KG1 (cell line): ENCODE measurements at regions not wholly inside any gene's neighbourhood (a gene's known extent, or its start where the extent isn't known, plus 50 kb on each side); places are given as distances from the start of the nearest gene placed in this dataset.
"Not testable (repeated sequence)": the region's sequence is repeated elsewhere in the genome, so short reads cannot be mapped to it uniquely, and the experiment has no call there.

Experiments
- DNase-seq: peaks from one replicate; lab custom pipeline; 2025; lab: John Stamatoyannopoulos, UW

DNA sequence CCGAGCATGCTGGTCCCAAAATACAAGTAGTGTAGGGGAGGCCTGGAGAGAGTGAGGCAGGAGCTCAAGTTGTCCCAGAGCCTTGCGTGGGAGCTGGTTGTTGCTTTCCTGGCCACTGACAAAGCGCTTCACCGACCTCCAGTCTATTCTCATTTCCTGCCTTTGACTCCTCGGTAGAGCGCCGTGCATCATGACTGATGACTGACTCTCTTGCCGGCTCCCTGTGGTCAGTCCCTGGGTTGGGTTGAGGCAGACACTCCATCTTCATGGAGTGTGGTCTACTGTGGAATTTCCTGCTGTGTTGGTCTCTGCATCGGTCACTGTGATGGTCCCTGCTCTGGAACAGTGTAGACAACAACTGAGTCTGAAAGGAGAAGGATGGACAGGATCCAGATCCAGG lies 175.1 kb upstream of the S1PR3 start:
- no peak for DNase-seq

DNA sequence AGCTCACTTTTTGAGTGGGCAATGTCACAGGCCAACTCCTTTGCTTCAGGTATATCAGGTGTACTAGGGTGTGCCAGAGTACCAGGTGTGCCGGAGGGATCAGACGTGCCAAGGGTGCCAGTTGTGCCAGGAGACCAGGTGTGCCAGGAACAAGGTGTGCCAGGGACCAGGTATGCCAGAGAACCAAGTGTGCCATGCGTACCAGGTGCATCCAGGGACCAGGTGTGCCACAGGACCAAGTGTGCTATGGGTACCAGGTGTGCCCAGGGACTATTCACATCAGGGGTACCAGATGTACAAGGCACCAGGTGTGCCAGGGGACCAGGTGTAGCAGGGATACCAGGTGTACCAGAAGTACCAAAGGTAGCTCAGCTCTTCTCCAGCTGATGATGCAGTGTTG lies 174.7 kb upstream of the S1PR3 start:
- DNase-seq: no peak

DNA sequence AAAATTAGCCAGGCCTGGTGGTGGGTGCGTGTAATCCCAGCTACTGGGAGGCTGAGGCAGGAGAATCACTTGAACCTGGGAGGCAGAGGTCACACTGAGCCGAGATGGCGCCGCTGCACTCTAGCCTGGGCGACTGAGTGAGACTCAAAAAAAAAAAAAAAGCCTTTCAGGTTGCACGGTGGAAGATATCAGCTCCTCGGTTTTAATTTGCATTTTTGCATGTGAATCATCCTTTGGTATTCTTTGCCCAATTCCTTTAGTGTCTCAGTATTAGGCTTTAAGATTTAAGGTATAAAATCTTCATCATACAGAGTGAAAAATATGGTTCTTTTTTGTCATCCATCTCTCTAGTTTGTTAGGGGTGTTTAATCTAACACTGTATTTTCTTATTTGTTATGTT lies 173.6 kb upstream of the S1PR3 start:
- DNase-seq: no peak

DNA sequence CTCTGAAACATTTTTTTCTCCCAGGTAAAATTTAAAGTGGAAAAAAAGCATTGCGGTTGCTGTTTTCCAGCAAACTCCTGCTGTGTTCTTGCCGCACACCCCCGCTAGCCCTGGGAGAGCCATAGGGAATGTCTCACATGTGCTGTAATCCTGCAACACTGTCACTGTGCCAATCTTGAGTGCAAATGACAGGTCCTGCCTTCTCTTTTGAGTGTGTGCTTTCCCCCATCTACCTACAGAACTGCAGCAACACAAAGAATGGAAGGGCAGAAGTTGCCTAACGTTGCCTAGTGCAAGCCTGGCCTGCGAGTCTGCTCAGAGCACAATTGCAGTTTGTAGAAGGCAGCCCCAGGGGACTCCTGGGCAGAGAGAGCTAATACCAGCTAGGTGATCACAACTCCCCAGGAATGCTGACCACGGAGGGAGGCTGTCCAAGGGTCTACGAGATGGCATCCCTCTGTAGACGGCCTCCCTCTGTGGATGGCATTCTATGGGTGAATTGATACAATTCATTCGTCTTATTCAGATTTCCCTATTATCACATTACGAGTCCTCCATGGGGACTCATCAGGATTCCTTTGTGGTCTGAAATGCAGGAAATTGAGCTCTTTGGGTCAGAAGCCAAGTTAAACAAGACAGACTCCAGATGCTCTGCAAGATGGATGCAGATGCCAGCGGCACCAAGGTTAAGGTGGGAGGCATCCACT lies 172.6 kb upstream of the S1PR3 start:
- no peak for DNase-seq

DNA sequence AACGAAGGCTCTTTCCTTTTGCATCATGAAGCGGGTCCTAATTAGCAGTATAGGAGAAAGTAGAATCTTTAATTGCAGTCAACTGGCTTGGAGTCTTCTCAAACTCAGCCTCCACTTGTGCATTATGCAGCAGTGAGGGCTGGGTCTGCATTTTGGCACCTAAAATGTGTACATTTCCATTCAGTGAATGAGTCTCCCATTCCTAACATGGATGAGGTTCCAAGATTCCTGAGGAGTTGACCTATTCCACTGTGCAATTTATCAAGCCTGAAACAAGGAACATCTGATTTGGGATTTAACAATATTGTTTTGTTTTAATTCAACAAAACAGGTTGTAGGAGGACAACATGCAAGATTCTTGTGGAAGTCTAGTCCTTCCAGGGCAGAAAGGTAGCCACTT lies 171.8 kb upstream of the S1PR3 start:
- DNase-seq: no peak

DNA sequence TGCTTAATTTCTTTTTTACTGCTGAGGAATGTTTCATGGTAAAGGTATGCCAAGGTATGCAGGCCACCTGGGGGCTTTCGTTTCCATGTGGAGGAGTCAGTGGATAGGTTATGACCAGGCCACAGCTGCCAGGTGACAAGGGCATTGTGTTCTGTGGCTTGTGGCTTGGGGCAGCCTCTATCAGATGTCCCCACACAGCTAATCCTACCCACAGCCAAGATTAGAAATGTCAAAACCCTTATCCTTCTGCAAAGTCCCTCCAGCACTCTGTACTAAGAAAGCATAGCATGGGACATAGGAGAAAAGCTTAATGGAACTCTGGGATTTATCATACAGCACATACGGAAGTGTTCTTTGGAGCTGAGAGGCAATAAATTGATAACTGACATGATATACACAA lies 171.2 kb upstream of the S1PR3 start:
- no peak for DNase-seq

DNA sequence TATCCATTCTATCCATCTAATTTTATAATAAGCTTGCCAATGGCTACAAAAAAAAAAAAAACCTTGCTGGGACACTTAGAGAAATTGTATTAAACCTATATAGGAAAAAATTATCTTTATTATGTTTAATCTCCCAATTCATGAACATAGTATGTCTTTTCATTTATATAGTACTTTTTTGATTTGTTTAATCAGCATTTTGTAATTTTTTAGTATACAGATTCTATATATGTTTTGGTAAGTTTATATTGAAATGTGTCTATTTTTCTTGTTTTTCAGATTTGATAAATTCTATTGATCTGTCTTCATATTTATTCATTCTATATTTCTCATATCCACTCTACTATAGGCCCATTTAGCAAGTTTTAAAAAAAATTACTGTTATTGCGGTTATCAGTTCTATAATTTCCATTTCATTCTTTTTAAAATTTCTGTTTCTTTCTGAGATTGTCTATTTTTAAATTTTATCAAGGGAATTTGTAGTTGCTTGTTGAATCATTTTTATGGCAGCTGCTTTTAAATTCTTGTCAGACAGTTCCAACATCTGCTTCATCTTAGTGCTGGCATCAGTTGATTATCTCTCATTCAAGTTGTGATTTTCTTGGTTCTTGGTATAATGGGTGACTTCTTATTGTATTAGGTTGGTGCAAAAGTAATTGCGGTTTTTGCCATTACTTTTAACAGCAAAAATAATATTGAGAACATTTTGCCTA lies 170.1 kb upstream of the S1PR3 start:
- DNase-seq: no peak

DNA sequence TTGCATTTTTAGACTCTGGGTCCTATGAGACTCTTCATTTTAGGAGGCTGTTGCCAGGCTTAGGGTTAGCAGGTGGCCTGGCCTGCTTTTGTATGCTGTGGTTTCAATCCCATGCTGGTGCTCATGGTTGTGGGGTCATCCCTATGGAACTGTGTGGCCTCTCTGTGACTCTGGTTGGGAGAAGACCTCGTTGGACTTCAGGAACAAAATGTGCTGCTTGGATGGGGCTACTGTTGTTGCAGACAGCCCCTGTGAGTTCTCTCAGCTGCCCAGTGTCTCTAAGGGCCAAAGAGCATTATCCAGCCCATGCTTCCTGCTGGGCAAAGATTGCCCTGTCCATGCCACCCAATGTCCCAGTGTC lies 169.5 kb upstream of the S1PR3 start:
- no peak for DNase-seq

DNA sequence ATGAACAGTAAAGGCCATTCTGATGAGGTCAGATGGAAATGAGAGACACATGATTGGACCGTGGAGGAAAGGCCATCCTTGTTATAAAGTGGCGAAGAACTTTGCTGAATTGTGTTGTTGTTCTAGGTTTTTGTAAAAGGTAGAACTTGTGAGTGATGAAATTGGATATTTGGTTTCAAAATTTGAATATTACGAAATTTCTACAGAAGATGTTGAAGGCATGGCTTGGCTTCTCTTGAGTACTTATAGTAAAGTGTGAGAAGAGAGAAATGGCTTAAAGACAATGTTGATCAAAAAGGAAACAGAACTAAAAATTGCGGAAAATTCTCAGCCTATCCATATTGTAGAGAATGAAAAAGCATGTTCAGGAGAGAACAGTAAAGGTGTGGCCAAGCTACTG lies 166.6 kb upstream of the S1PR3 start:
- no peak for DNase-seq

DNA sequence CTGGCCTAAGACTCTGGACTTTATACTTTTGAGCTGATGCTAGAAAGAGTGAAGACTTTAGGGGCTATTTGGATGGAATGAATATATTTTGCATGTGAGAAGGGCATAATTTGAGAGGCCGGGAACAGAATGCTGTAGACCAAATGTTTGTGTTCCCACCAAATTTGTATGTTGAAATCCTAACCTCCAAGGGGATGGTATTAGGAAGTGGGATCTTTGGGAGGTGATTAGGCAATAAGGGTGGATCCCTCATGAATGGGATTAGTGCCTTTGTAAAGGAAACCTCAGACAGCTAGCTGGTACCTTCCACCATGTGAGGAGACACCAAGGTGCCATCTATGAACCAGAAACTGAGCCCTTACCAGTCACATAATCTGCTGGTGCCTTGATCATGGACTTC lies 165.1 kb upstream of the S1PR3 start:
- no peak for DNase-seq

DNA sequence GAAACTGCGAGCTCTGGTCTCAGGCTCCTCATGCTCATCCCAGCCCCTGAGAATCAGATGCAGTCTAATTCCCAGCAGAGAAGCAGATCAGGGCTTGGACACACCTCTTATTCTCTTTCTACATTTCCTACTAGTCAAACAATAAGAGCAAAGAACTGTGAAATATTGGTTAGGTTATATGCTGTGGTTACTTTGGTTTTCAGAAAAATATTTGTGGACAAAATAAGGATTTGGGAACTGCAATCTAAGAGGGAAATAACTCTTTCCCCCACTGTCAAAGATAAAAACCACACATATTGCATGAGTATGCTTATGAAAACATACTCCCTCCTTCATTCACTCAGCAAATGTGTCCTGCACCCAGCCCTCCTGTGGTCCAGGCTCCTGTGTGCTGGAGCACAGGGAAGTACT lies 164.5 kb upstream of the S1PR3 start:
- no peak for DNase-seq

DNA sequence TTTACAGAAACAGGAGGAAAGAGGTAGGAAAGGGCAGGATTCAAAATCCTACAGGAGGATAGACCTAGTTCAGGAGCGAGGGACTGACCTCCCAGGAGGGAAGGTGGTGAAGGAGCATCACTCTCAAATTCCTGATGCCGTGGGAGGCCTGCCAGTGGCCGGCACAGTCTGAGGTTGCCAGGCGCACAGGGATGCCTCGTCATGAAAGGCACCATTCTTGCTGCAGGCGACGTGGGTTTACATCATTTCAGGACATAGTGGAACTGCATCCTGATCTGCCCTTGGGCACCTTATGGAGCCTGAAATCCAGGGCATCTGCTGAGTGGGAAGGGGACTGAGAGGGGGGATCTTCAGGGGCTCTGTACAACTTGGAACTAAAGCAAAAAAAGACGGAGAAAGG lies 163.2 kb upstream of the S1PR3 start:
- DNase-seq: no peak

DNA sequence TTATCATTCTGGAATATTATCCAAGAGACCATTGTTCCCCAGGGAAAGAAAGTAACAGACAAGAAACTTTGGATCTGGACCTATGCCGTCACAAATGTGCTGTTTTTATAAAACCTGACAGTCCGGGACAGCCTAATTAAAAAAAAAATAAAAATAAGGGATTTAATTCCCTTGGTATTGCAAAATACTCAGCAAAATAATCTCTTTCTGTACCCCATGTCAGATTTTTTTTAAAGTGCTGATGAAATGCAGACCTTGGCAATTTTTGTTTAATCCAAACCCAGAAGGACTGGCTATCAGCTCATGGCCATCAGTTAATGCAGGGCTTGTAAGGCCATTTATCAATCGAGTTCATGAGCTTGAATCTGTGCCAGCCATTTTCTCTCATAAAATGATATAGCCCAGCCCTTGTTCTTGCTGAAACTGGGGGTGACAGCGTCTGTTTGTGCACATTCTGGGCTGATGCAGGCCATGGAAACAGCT lies 162.7 kb upstream of the S1PR3 start:
- DNase-seq: no peak

DNA sequence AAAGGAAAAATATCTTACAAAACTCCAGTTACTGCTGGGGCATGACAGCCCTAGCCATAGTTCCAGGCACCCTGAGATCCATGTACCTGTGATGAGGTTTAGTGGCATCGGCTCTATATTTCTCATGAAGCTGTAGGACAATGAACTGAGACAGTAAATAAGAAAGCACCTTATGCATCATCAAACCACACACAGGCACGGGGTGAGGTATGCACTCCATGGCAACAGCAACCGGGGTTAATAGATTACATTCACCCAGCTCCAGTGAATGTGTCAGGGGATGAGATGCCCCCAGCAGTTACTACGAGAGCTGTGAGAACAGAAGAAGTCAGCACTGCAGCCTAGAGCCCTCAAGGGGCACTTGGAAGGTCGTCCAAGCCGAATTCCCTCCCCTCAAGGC lies 162.0 kb upstream of the S1PR3 start:
- DNase-seq: no peak

DNA sequence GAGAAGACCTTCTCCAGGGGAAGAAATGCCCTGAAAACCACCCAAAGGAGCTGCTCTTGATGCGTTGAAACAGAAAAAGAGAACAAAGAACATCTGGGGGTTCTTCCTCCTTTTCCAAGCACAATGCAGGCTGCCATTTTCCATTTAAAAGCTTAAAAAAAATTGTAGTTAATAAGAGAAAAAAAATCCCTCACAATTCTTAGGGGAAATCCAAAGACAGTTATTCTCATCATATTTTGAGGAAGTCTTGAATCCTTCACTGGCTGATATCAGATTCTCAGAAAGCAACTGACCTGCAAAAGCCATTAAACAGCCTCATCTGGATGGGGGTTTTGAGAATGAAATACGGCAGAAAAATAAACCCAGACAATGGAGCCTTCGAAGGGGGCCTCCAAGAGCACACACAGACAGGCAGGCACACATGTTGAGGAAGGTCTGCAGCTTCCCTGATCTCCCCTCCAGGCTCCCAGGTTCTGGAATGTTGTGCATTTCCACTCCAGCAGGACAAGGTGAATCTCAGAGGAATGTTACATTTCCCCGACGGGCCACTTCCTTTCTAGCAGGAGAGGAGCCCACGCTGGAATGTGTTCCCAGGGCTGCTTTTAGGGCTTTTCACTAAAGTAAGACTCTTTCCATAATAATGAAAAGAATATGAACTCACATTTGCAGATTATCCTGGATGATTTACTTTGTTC lies 159.4 kb upstream of the S1PR3 start:
- DNase-seq: no peak

DNA sequence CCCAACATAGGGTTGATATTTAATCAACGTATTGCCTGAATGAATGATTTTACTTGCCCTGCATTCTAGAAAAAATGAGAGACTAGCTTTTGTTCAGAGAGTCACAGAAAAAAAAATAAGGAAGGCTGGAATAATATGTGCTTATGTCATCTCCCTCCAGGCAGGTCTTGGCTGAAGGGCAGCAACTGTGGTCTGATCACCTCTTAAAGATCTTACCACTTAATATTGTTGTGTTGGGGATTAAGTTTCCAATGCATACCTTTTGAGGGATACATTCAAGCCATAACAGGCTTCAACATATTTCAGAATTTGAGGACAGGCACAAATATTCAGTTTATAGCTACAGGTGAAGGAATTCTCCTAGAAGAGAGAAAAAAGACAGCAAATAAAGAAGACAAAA lies 157.3 kb upstream of the S1PR3 start:
- DNase-seq: no peak

DNA sequence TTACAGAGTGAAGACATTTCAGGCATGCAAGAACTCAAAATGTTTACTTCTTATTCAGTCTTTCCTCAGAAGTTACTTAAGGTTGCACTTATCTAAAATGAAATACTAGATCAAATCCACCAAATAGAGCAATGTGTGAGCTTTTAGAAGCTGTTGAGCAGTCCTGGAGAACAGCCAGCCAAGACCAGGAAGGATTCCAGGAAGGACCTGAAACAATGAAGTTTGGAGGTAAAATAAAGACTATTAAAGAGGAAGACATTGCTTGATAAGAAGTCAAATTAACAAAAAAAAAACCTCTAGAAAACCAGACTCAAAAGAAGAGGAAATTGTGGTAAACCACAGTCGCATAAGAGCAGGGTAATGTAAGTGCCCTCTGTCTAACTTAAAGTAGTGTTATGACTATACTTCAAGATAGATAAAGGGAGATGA lies 156.2 kb upstream of the S1PR3 start:
- DNase-seq: peak; percentile 55

DNA sequence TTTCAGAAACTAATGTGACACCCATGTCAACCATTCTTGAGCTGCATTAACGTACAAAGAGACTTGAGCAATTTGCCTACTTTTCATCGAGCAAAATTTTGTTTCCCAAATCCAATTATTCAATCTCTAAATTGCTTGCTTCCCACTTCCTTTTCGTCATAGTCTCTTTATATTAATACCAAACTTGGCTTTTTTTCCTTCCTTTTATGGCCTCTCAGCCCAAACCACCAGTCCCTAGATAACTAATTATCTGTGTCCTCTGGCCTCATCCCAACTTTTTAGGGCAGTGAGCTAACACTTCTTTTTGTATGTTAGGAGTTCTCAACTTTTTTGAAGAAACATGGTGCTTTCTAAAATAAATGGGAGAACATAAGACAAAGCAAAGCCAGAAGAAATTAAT lies 155.5 kb upstream of the S1PR3 start:
- no peak for DNase-seq

DNA sequence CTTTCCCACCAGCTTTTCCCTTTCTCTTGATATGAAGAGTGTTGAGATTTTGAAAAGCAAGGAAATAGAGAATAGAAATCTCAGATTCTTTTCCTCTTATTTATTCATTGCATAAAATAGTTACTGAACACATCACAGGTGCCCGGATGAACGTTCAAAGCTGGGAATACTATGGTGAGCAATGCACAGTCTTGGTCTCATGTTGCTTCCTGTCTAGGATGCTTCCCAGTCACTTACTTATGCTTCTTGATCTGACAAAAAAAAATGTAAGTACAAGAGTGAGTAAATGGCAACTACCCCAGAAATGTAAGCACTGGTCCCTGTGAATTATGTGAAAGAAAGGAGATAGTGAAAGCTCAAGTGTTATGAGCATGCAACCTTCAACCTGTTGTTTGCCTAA lies 153.5 kb upstream of the S1PR3 start:
- DNase-seq: no peak

DNA sequence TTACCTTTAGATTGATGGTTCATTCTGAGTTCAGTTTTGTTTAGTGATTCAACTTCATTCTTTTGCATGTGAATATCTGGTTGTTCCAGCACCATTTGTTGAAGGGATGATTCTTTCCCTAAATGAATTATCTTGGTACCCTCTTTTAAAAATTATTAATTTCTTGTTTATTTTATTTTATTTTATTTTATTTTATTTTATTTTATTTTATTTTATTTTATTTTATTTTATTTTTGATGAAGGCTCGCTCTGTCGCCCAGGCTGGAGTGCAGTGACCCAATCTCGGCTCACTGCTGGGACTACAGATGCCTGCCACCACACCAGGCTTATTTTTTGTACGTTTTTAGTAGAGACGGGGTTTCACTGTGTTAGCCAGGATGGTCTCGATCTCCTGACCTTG lies 141.4 kb upstream of the S1PR3 start:
- DNase-seq: not testable (repeated sequence)

DNA sequence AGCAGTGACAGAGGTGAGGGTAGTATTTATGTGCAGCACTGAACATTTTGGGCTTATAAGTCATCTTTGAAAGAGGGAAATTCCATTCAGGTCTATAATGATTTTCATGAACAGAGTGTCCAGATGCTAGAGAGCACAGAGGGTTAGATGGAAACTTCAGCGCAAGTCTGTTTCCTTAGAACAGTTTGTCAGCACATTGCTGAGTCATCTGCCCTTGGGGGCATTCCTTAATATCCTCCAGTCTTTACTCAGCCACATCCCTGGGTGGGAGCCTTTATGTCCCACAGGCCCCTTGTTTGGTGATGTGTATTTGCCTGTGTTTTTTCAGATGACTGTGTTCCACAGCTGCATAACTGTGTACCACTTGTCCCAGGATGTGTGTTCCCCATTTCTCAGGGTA lies 138.5 kb upstream of the S1PR3 start:
- DNase-seq: no peak

DNA sequence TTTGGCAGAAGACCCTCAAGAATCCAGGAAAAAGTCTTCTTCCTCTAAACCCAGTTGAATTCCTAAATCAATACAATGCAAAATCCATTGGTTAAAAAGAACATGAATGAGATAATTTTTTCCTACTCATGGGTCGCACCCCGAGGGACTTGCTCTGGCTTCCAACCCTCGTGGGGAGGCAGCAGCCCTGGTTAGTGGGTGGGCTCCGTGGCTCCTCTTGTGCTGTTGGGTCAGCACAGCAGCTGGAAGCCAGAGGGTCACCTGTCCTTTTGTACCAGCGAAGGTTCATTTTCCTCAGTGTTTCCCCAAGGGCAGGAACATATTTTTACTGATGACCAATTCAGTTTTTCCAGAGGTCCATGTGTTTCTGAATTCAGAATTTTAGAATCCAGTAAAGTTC lies 120.6 kb upstream of the S1PR3 start:
- no peak for DNase-seq

DNA sequence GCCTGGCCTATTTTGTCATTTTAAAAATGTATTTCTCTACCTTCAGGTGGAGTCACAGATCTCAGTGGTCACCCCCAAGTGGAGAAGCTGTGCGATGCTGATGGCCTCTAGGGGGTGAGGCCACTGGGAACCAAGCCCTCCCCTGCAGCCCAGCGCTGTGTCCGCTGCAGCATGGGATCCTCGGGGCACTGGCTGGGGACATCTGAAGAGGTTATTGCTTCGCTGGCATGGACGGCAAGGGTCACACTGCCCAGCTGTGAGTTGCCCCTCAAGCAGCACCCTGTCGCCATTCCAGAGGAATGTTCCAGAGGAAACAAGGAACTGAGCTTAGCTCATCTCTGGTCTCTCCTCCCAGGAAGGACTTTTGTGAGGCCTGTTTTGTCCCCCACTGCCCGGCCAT lies 119.6 kb upstream of the S1PR3 start:
- no peak for DNase-seq
